Trophoblast cell (in vitro differentiated cells and primary cell): ENCODE measurements at regions not wholly inside any gene's neighbourhood (a gene's known extent, or its start where the extent isn't known, plus 50 kb on each side); places are given as distances from the start of the nearest gene placed in this dataset.

Experiments
- DNase-seq, 2 donors: peaks; one replicate each; pipeline ENCODE4 v3.0.0-alpha.2; 2016
- H2AFZ ChIP-seq: 2 replicates; pipeline ENCODE4 v1.6.1; 2013; ENCODE audit warnings: low read length, moderate library complexity, mild to moderate bottlenecking; ENCODE audit not compliant: insufficient read depth, poor library complexity
- H2AK5ac ChIP-seq: 2 replicates; pipeline ENCODE4 v1.6.1; 2013; ENCODE audit warnings: mild to moderate bottlenecking, low read length
- H2BK120ac ChIP-seq: 2 replicates; pipeline ENCODE4 v1.6.1; 2013; ENCODE audit warnings: low read length, mild to moderate bottlenecking, moderate library complexity; ENCODE audit not compliant: insufficient read depth, poor library complexity
- H2BK12ac ChIP-seq: 2 replicates; pipeline ENCODE4 v1.6.1; 2013; ENCODE audit warnings: mild to moderate bottlenecking, low read length, moderate library complexity
- H2BK5ac ChIP-seq: 2 replicates; pipeline ENCODE4 v1.6.1; 2013; ENCODE audit warnings: low read length, low read depth, moderate library complexity, mild to moderate bottlenecking; ENCODE audit not compliant: poor library complexity
- H3K14ac ChIP-seq: 2 replicates; pipeline ENCODE4 v1.6.1; 2013; ENCODE audit warnings: mild to moderate bottlenecking, low read length
- H3K18ac ChIP-seq: 2 replicates; pipeline ENCODE4 v1.6.1; 2013; ENCODE audit warnings: mild to moderate bottlenecking, low read length
- H3K23ac ChIP-seq: 2 replicates; pipeline ENCODE4 v1.6.1; 2013; ENCODE audit warnings: low read length
- H3K27ac ChIP-seq: 2 replicates; pipeline ENCODE4 v1.5.1; 2013; ENCODE audit warnings: low read depth, mild to moderate bottlenecking, inconsistent platforms, low read length, moderate library complexity
- H3K27me3 ChIP-seq: 2 replicates; pipeline ENCODE4 v1.6.1; 2013; ENCODE audit warnings: inconsistent platforms, mild to moderate bottlenecking, low read length, moderate library complexity; ENCODE audit not compliant: insufficient read depth
- H3K36me3 ChIP-seq, 2 experiments: 1 replicate in 1 of 2; 2 replicates in 1 of 2; pipeline ENCODE4 v1.6.1; 2013; ENCODE audit warnings: low read length in 2 of 2, mild to moderate bottlenecking in 2 of 2, moderate library complexity in 1 of 2; ENCODE audit not compliant: insufficient read depth in 2 of 2, control insufficient read depth in 1 of 2
- H3K4ac ChIP-seq: 2 replicates; pipeline ENCODE4 v1.6.1; 2013; ENCODE audit warnings: low read depth, mild to moderate bottlenecking, low read length, moderate library complexity
- H3K4me1 ChIP-seq, 2 experiments: 1 replicate in 1 of 2; 2 replicates in 1 of 2; pipeline ENCODE4 v1.6.1; 2013; ENCODE audit warnings: low read length in 2 of 2, mild to moderate bottlenecking in 2 of 2, moderate library complexity in 1 of 2; ENCODE audit not compliant: insufficient read depth in 2 of 2, control insufficient read depth in 1 of 2
- H3K4me2 ChIP-seq: 2 replicates; pipeline ENCODE4 v1.6.1; 2013; ENCODE audit warnings: inconsistent platforms, mild to moderate bottlenecking, low read length, moderate library complexity
- H3K4me3 ChIP-seq: 2 replicates; pipeline ENCODE4 v1.5.1; 2013; ENCODE audit warnings: mild to moderate bottlenecking, low read depth, low read length, inconsistent platforms
- H3K79me1 ChIP-seq: one replicate; pipeline ENCODE4 v1.6.1; 2013; ENCODE audit warnings: low read length
- H3K79me2 ChIP-seq: 2 replicates; pipeline ENCODE4 v1.6.1; 2013; ENCODE audit warnings: low read length, mild to moderate bottlenecking; ENCODE audit not compliant: control insufficient read depth, insufficient read depth, poor library complexity
- H3K9ac ChIP-seq: 2 replicates; pipeline ENCODE4 v1.6.1; 2013; ENCODE audit warnings: mild to moderate bottlenecking, low read length
- H3K9me3 ChIP-seq: 2 replicates; pipeline ENCODE4 v1.6.1; 2013; ENCODE audit warnings: low read depth, mild to moderate bottlenecking, control low read depth, inconsistent platforms, low read length; ENCODE audit not compliant: insufficient read depth
- H4K12ac ChIP-seq: 2 replicates; pipeline ENCODE4 v1.6.1; 2013; ENCODE audit warnings: low read depth, mild to moderate bottlenecking, low read length, moderate library complexity
- H4K8ac ChIP-seq: 2 replicates; pipeline ENCODE4 v1.6.1; 2013; ENCODE audit warnings: low read depth, mild to moderate bottlenecking, low read length, moderate library complexity
- H4K91ac ChIP-seq: one replicate; pipeline ENCODE4 v1.6.1; 2013; ENCODE audit warnings: low read depth, mild to moderate bottlenecking, low read length, moderate library complexity
- WGBS: extraction: QIAGEN DNeasy Blood & Tissue Kit; methylation state at CpG from one replicate; pipeline ENCODE4 v1.1.7; 2013; ENCODE audit warnings: missing lambda C conversion rate; ENCODE audit not compliant: insufficient read length, insufficient coverage; ENCODE audit errors: extremely low coverage; 5-methylcytosine and 5-hydroxymethylcytosine counted together

GRCh38 chr14:36056845-36057244, 119.7 kb downstream of the PTCSC3 start:
- no peak overlapping the region for H3K18ac ChIP-seq
- no CpG with 5 or more reads among the region's 3 CpGs for WGBS
- H4K91ac ChIP-seq: no peak overlapping the region
- H2BK120ac ChIP-seq: no peak overlapping the region
- no peaks in the 10 kb centered on the region for H3K79me2 ChIP-seq
- no peak overlapping the region for H3K23ac ChIP-seq
- no peak overlapping the region for H2BK12ac ChIP-seq
- no peak overlapping the region for H3K4me2 ChIP-seq
- H4K8ac ChIP-seq: no peak overlapping the region
- H3K4me1 ChIP-seq: no peaks in the 10 kb centered on the region
- H3K27ac ChIP-seq: no peak overlapping the region
- no peak overlapping the region for H3K4ac ChIP-seq
- no peak overlapping the region for H4K12ac ChIP-seq
- no peaks in the 10 kb centered on the region for H3K79me1 ChIP-seq
- no peaks in the 10 kb centered on the region for H3K9me3 ChIP-seq
- H3K36me3 ChIP-seq: no peaks in the 10 kb centered on the region
- no peak overlapping the region for H3K4me3 ChIP-seq
- no peak overlapping the region for H3K9ac ChIP-seq
- H3K27me3 ChIP-seq: no peaks in the 10 kb centered on the region
- H2BK5ac ChIP-seq: no peak overlapping the region
- H3K14ac ChIP-seq: no peak overlapping the region
- DNase-seq: peak; percentile 18
- no peak overlapping the region for H2AFZ ChIP-seq
- H2AK5ac ChIP-seq: no peak overlapping the region

- Histone ChIP-seq H3K9me3 (no peaks in the 10 kb centered on the region), H3K4me2 (no peak overlapping the region), H3K27ac (no peak overlapping the region), H2BK120ac (no peak overlapping the region), H3K9ac (no peak overlapping the region), H3K23ac (no peak overlapping the region), H4K12ac (no peak overlapping the region), H3K4me1 (no peaks in the 10 kb centered on the region), H3K79me2 (no peaks in the 10 kb centered on the region), H3K18ac (no peak overlapping the region), H2BK12ac (no peak overlapping the region), H2AFZ (no peak overlapping the region), H3K36me3 (no peaks in the 10 kb centered on the region), H2BK5ac (no peak overlapping the region), H3K4ac (no peak overlapping the region), H4K91ac (no peak overlapping the region), H3K4me3 (no peak overlapping the region), H4K8ac (no peak overlapping the region), H3K79me1 (no peaks in the 10 kb centered on the region), H2AK5ac (no peak overlapping the region), H3K27me3 (no peaks in the 10 kb centered on the region), H3K14ac (no peak overlapping the region)
- WGBS: no CpG with 5 or more reads among the region's 3 CpGs
- no peak for DNase-seq
These were observed 120.8 kb downstream of the PTCSC3 start for GRCh38 chr14:36055681-36056225.

GRCh38 chr14:36055052-36055378, 121.5 kb downstream of the PTCSC3 start:
- Histone ChIP-seq H3K23ac (no peak overlapping the region), H2AK5ac (no peak overlapping the region), H2BK120ac (no peak overlapping the region), H3K9me3 (no peaks in the 10 kb centered on the region), H2BK12ac (no peak overlapping the region), H3K36me3 (no peaks in the 10 kb centered on the region), H3K9ac (no peak overlapping the region), H3K27me3 (no peaks in the 10 kb centered on the region), H4K8ac (no peak overlapping the region), H4K91ac (no peak overlapping the region), H2AFZ (no peak overlapping the region), H3K27ac (no peak overlapping the region), H3K4me1 (no peaks in the 10 kb centered on the region), H3K14ac (no peak overlapping the region), H3K79me2 (no peaks in the 10 kb centered on the region), H3K4me2 (no peak overlapping the region), H4K12ac (no peak overlapping the region), H3K18ac (no peak overlapping the region), H3K4me3 (no peak overlapping the region), H2BK5ac (no peak overlapping the region), H3K4ac (no peak overlapping the region), H3K79me1 (no peaks in the 10 kb centered on the region)
- no CpG with 5 or more reads among the region's 3 CpGs for WGBS
- no peak for DNase-seq

GRCh38 chr14:36054353-36055051, 122.0 kb downstream of the PTCSC3 start:
- H3K23ac ChIP-seq: no peak overlapping the region
- no peaks in the 10 kb centered on the region for H3K79me2 ChIP-seq
- H2AFZ ChIP-seq: no peak overlapping the region
- DNase-seq: no peak
- H2BK5ac ChIP-seq: no peak overlapping the region
- H4K91ac ChIP-seq: no peak overlapping the region
- H3K18ac ChIP-seq: no peak overlapping the region
- H3K79me1 ChIP-seq: no peaks in the 10 kb centered on the region
- WGBS: no CpG with 5 or more reads among the region's 3 CpGs
- H3K4me2 ChIP-seq: no peak overlapping the region
- H3K4me1 ChIP-seq: no peaks in the 10 kb centered on the region
- H3K4ac ChIP-seq: no peak overlapping the region
- H3K36me3 ChIP-seq: no peaks in the 10 kb centered on the region
- no peak overlapping the region for H2BK120ac ChIP-seq
- no peak overlapping the region for H4K8ac ChIP-seq
- no peak overlapping the region for H3K14ac ChIP-seq
- H3K9me3 ChIP-seq: no peaks in the 10 kb centered on the region
- no peak overlapping the region for H2AK5ac ChIP-seq
- H3K27ac ChIP-seq: no peak overlapping the region
- no peak overlapping the region for H3K9ac ChIP-seq
- H3K4me3 ChIP-seq: no peak overlapping the region
- H3K27me3 ChIP-seq: no peaks in the 10 kb centered on the region
- no peak overlapping the region for H2BK12ac ChIP-seq
- H4K12ac ChIP-seq: no peak overlapping the region
